Cardiac fibroblast (primary cell): ENCODE measurements at regions not wholly inside any gene's neighbourhood (a gene's known extent, or its start where the extent isn't known, plus 50 kb on each side); places are given as distances from the start of the nearest gene placed in this dataset.
A peak's percentile ranks its signal among the peaks of the same experiment; 100 is the strongest.

Experiments used
- DNase-seq, 2 donors: peaks; one replicate each; pipeline versions ENCODE4 v3.0.0 to v3.0.0-alpha.2; 2010; ENCODE audit warnings: low read depth in 2 of 2
- H3K4me3 ChIP-seq, 2 donors: replicated peaks in 1 of 2; 1 replicate in 1 of 2; 2 replicates in 1 of 2; pipeline ENCODE4 v1.5.1; 2011; ENCODE audit warnings: low read depth in 2 of 2, low read length in 2 of 2, mild to moderate bottlenecking in 2 of 2, moderate library complexity in 1 of 2
- TF ChIP-seq, protein P1 (sequence below): IDR thresholded peaks from one replicate; pipeline ENCODE4 v1.5.1; 2011; ENCODE audit warnings: low read depth, mild to moderate bottlenecking, low read length, inconsistent platforms

- peak; percentile 29 for DNase-seq
- TF ChIP-seq, protein P1, sequence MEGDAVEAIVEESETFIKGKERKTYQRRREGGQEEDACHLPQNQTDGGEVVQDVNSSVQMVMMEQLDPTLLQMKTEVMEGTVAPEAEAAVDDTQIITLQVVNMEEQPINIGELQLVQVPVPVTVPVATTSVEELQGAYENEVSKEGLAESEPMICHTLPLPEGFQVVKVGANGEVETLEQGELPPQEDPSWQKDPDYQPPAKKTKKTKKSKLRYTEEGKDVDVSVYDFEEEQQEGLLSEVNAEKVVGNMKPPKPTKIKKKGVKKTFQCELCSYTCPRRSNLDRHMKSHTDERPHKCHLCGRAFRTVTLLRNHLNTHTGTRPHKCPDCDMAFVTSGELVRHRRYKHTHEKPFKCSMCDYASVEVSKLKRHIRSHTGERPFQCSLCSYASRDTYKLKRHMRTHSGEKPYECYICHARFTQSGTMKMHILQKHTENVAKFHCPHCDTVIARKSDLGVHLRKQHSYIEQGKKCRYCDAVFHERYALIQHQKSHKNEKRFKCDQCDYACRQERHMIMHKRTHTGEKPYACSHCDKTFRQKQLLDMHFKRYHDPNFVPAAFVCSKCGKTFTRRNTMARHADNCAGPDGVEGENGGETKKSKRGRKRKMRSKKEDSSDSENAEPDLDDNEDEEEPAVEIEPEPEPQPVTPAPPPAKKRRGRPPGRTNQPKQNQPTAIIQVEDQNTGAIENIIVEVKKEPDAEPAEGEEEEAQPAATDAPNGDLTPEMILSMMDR, result no peak
- H3K4me3 ChIP-seq, result no peak overlapping the region
These were observed 55.2 kb upstream of the GNG12 start for GRCh38 chr1:67888216-67889106.

- H3K4me3 ChIP-seq, result no peak overlapping the region
- DNase-seq, result no peak
- TF ChIP-seq, protein P1, result no peak
These were observed 53.9 kb upstream of the GNG12 start for GRCh38 chr1:67887146-67887545.

GRCh38 chr1:67886076-67886475, 52.8 kb upstream of the GNG12 start:
- no peak overlapping the region for H3K4me3 ChIP-seq
- no peak for DNase-seq
- TF ChIP-seq, protein P1, result no peak

DNA sequence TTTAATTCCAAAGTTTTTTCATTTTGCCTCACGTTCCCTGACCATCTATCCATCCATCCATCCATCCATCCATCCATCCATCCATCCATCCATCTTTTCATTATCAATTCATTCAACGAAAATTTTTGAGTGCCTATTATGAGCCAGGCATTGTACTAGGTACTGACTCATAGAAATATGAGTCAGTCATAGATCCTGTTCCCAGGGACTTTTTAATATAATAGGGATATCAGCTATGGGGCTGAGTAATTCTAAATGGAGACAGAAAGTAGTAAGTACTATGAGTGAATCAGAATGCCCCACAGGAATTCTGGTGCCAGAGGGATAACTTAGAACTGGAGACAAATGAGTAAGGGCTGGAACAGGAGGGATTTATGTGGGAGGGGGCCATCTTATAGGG, 49.8 kb upstream of the GNG12 start:
- no peak overlapping the region for H3K4me3 ChIP-seq
- DNase-seq, result peak; percentile 58 to 90
- TF ChIP-seq, protein P1, result no peak
